HepG2 (cell line): ENCODE measurements at regions not wholly inside any gene's neighbourhood (a gene's known extent, or its start where the extent isn't known, plus 50 kb on each side); places are given as distances from the start of the nearest gene placed in this dataset.

Experiments
- ATAC-seq: fragments of 200-7000 bp; cut with Tn5 transposase; 3 replicates; pipeline ENCODE4 v1.9.1; 2020; ENCODE audit warnings: mild to moderate bottlenecking, moderate library complexity
- BruUV-seq: library from RNA; stranded (reverse); fragments of 400-500 nt; replicated peaks from 2 replicates; lab custom pipeline; 2021; lab: Mats Ljungman, UMichigan
- CTCF ChIA-PET: fragments of 300-600 bp; formaldehyde crosslinking; extraction: SDS; loops from one replicate; lab custom pipeline; 2021; ENCODE audit warnings: low total read pairs, inconsistent platforms, low intra/inter-chr PET ratio; lab: Yijun Ruan, JAX
- POLR2A ChIA-PET: fragments of 350-600 bp; sonication (Branson Sonifier 250); formaldehyde crosslinking; loops from one replicate; lab custom pipeline; 2020; ENCODE audit warnings: antibody characterized with exemption, inconsistent platforms; lab: Yijun Ruan, JAX
- DNase-seq: peaks from one replicate; pipeline ENCODE4 v3.0.0-alpha.2; 2015; ENCODE audit warnings: low spot score
- FAIRE-seq: peaks from 3 replicates; lab custom pipeline; 2011; peaks lifted over from hg19 to GRCh38; lab: Jason Lieb, UNC
- H2AFZ ChIP-seq: one replicate; pipeline ENCODE4 v1.6.1; 2011; ENCODE audit warnings: low read length, inconsistent platforms
- H3K27ac ChIP-seq: fragments of 300-600 bp; 3 replicates; pipeline ENCODE4 v1.8.0; 2011; ENCODE audit warnings: mixed run types, mild to moderate bottlenecking, mixed read lengths, low read length, inconsistent platforms; ENCODE audit not compliant: insufficient read depth; ENCODE audit errors: extremely low read length
- H3K27me3 ChIP-seq, 2 experiments: fragments of 200-600 bp in 1 of 2; 2 replicates in 1 of 2; 3 replicates in 1 of 2; pipeline versions ENCODE4 v1.6.0 to v1.8.0; 2011; ENCODE audit warnings: low read length in 2 of 2, mild to moderate bottlenecking in 2 of 2, moderate library complexity in 2 of 2, inconsistent platforms in 1 of 2; ENCODE audit not compliant: insufficient read depth in 2 of 2, control insufficient read depth in 1 of 2
- H3K36me3 ChIP-seq, 2 experiments: fragments of 200-600 bp in 1 of 2; replicated peaks in 1 of 2; 2 replicates in 1 of 2; 3 replicates in 1 of 2; pipeline versions ENCODE4 v1.5.1 to v1.8.0; 2011; ENCODE audit warnings: low read length in 2 of 2, inconsistent platforms in 1 of 2; ENCODE audit not compliant: insufficient read depth in 2 of 2, control insufficient read depth in 1 of 2
- H3K4me1 ChIP-seq: 2 replicates; pipeline ENCODE4 v1.5.1; 2012; ENCODE audit warnings: low read length, inconsistent platforms; ENCODE audit not compliant: insufficient read depth
- H3K4me2 ChIP-seq: 2 replicates; pipeline ENCODE4 v1.6.0; 2011; ENCODE audit warnings: low read depth, low read length, inconsistent platforms
- H3K4me3 ChIP-seq, 3 experiments: fragments of 200-600 bp in 1 of 3; sonication (generic), shearing (Covaris generic) in 1 of 3; replicated peaks in 1 of 3; 2 replicates each; pipeline ENCODE4 v1.5.1; 2011 to 2016; ENCODE audit warnings: low read length in 3 of 3, inconsistent platforms in 2 of 3, low read depth in 2 of 3, mild to moderate bottlenecking in 2 of 3, control low read depth in 1 of 3, mixed read lengths in 1 of 3; ENCODE audit not compliant: insufficient read depth in 1 of 3
- H3K79me2 ChIP-seq: one replicate; pipeline ENCODE4 v1.6.1; 2011; ENCODE audit warnings: low read length, inconsistent platforms; ENCODE audit not compliant: insufficient read depth
- H3K9ac ChIP-seq: 2 replicates; pipeline ENCODE4 v1.6.0; 2011; ENCODE audit warnings: mild to moderate bottlenecking, low read depth, low read length, inconsistent platforms; ENCODE audit not compliant: insufficient read depth
- H3K9me3 ChIP-seq: 2 replicates; pipeline ENCODE4 v1.5.1; 2012; ENCODE audit warnings: mild to moderate bottlenecking, low read length
- H4K20me1 ChIP-seq: 2 replicates; pipeline ENCODE4 v1.6.0; 2011; ENCODE audit warnings: inconsistent platforms, mild to moderate bottlenecking, low read length, moderate library complexity; ENCODE audit not compliant: insufficient read depth
- AGO1 ChIP-seq: fragments of 200-400 bp; formaldehyde crosslinking; IDR thresholded peaks from 2 replicates; pipeline ENCODE4 v1.6.1; 2017; ENCODE audit warnings: mild to moderate bottlenecking, low read depth, low read length, moderate library complexity; ENCODE audit not compliant: poor library complexity, severe bottlenecking
- MYC ChIP-seq: sonication (generic); formaldehyde crosslinking; IDR thresholded peaks from 2 replicates; pipeline ENCODE4 v1.9.0; 2021; ENCODE audit warnings: missing genetic modification reagents, borderline replicate concordance
- MYNN ChIP-seq: sonication (generic); formaldehyde crosslinking; IDR thresholded peaks from 2 replicates; pipeline ENCODE4 v1.4.0; 2020; ENCODE audit warnings: mild to moderate bottlenecking, low read depth, missing genetic modification reagents
- SUZ12 ChIP-seq: fragments of 150-350 bp; IDR thresholded peaks from 2 replicates; pipeline ENCODE4 v1.6.1; 2014; ENCODE audit warnings: low read depth, low read length
- YY1 ChIP-seq: IDR thresholded peaks from 2 replicates; pipeline ENCODE4 v1.6.1; 2011; ENCODE audit warnings: low read length, low read depth, moderate library complexity, mild to moderate bottlenecking; ENCODE audit not compliant: insufficient read depth, insufficient replicate concordance
- ZBTB46 ChIP-seq: sonication (generic); formaldehyde crosslinking; IDR thresholded peaks from 2 replicates; pipeline ENCODE4 v1.4.0; 2020; ENCODE audit warnings: mild to moderate bottlenecking, missing genetic modification reagents, borderline replicate concordance
- ZBTB7B ChIP-seq: sonication (generic); formaldehyde crosslinking; IDR thresholded peaks from 2 replicates; pipeline ENCODE4 v1.4.0; 2020; ENCODE audit warnings: missing genetic modification reagents
- ZNF564 ChIP-seq: sonication (generic); formaldehyde crosslinking; IDR thresholded peaks from 2 replicates; pipeline ENCODE4 v1.8.1; 2023; ENCODE audit warnings: mild to moderate bottlenecking, missing genetic modification reagents
- ZNF577 ChIP-seq: sonication (generic); formaldehyde crosslinking; IDR thresholded peaks from 2 replicates; pipeline ENCODE4 v1.4.0; 2020; ENCODE audit warnings: mild to moderate bottlenecking, low read depth, missing genetic modification reagents, borderline replicate concordance
- WGBS: methylation state at CpG from one replicate; pipeline ENCODE4 v1.1.6; 2017; ENCODE audit warnings: low lambda C conversion rate; 5-methylcytosine and 5-hydroxymethylcytosine counted together
- in situ Hi-C: cut with HindIII; loops from 2 replicates; pipeline ENCODE4 v1.10.0; 2017; ENCODE audit warnings: low pct_unique_long_range_greater_than_20kb; ENCODE audit not compliant: extremely low pct_ligation_motif_present
- intact Hi-C: fragments of 100-400 bp; cut with micrococcal nuclease; formaldehyde crosslinking; loops from one replicate; pipeline ENCODE4 v1.10.0; 2022; ENCODE audit not compliant: unreplicated experiment
- TF ChIP-seq, protein P1 (sequence below): sonication (generic); formaldehyde crosslinking; conservative IDR thresholded peaks from 2 replicates; pipeline ENCODE4 v1.4.0; 2020; ENCODE audit warnings: missing genetic modification reagents
- TF ChIP-seq, protein P2 (sequence below): sonication (generic); formaldehyde crosslinking; conservative IDR thresholded peaks from 2 replicates; pipeline ENCODE4 v1.8.0; 2022; ENCODE audit warnings: mild to moderate bottlenecking, moderate library complexity, missing genetic modification reagents
- TF ChIP-seq, protein P3 (sequence below): sonication (generic); formaldehyde crosslinking; IDR thresholded peaks from 2 replicates; pipeline ENCODE4 v1.9.0; 2021; ENCODE audit warnings: mild to moderate bottlenecking, missing genetic modification reagents

- intact Hi-C loops, result no loop called here
- CTCF ChIA-PET, result no interaction called here
- no peak overlapping the region for H3K9ac ChIP-seq
- no peaks in the 10 kb centered on the region for H3K27me3 ChIP-seq
- no peak for DNase-seq
- H3K9me3 ChIP-seq, result no peaks in the 10 kb centered on the region
- WGBS, result 0% methylated on average over 4 of the region's 4 CpGs
- H3K36me3 ChIP-seq, result no peaks in the 10 kb centered on the region
- no peak overlapping the region for H2AFZ ChIP-seq
- no TSS peak for BruUV-seq
- H3K4me1 ChIP-seq, result no peaks in the 10 kb centered on the region
- in situ Hi-C loops, result no loop called here
- no peak for ATAC-seq
- H3K4me2 ChIP-seq, result no peak overlapping the region
- POLR2A ChIA-PET, result no interaction called here
- H3K79me2 ChIP-seq, result no peaks in the 10 kb centered on the region
- no peak overlapping the region for H3K4me3 ChIP-seq
- H3K27ac ChIP-seq, result no peak overlapping the region
- no peaks in the 10 kb centered on the region for H4K20me1 ChIP-seq
- no peak for FAIRE-seq
- TF ChIP-seq, protein P1, sequence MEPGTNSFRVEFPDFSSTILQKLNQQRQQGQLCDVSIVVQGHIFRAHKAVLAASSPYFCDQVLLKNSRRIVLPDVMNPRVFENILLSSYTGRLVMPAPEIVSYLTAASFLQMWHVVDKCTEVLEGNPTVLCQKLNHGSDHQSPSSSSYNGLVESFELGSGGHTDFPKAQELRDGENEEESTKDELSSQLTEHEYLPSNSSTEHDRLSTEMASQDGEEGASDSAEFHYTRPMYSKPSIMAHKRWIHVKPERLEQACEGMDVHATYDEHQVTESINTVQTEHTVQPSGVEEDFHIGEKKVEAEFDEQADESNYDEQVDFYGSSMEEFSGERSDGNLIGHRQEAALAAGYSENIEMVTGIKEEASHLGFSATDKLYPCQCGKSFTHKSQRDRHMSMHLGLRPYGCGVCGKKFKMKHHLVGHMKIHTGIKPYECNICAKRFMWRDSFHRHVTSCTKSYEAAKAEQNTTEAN (CRISPR knock-in tag), result no peak
- TF ChIP-seq YY1 (no peak), AGO1 (no peak), MYNN (CRISPR knock-in tag) (no peak), MYC (no peak), ZBTB7B (no peak), ZNF564 (CRISPR knock-in tag) (no peak), SUZ12 (no peak), ZBTB46 (CRISPR knock-in tag) (no peak), ZNF577 (CRISPR knock-in tag) (no peak)
- TF ChIP-seq, protein P2, sequence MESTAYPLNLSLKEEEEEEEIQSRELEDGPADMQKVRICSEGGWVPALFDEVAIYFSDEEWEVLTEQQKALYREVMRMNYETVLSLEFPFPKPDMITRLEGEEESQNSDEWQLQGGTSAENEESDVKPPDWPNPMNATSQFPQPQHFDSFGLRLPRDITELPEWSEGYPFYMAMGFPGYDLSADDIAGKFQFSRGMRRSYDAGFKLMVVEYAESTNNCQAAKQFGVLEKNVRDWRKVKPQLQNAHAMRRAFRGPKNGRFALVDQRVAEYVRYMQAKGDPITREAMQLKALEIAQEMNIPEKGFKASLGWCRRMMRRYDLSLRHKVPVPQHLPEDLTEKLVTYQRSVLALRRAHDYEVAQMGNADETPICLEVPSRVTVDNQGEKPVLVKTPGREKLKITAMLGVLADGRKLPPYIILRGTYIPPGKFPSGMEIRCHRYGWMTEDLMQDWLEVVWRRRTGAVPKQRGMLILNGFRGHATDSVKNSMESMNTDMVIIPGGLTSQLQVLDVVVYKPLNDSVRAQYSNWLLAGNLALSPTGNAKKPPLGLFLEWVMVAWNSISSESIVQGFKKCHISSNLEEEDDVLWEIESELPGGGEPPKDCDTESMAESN, result no peak
- TF ChIP-seq, protein P3, sequence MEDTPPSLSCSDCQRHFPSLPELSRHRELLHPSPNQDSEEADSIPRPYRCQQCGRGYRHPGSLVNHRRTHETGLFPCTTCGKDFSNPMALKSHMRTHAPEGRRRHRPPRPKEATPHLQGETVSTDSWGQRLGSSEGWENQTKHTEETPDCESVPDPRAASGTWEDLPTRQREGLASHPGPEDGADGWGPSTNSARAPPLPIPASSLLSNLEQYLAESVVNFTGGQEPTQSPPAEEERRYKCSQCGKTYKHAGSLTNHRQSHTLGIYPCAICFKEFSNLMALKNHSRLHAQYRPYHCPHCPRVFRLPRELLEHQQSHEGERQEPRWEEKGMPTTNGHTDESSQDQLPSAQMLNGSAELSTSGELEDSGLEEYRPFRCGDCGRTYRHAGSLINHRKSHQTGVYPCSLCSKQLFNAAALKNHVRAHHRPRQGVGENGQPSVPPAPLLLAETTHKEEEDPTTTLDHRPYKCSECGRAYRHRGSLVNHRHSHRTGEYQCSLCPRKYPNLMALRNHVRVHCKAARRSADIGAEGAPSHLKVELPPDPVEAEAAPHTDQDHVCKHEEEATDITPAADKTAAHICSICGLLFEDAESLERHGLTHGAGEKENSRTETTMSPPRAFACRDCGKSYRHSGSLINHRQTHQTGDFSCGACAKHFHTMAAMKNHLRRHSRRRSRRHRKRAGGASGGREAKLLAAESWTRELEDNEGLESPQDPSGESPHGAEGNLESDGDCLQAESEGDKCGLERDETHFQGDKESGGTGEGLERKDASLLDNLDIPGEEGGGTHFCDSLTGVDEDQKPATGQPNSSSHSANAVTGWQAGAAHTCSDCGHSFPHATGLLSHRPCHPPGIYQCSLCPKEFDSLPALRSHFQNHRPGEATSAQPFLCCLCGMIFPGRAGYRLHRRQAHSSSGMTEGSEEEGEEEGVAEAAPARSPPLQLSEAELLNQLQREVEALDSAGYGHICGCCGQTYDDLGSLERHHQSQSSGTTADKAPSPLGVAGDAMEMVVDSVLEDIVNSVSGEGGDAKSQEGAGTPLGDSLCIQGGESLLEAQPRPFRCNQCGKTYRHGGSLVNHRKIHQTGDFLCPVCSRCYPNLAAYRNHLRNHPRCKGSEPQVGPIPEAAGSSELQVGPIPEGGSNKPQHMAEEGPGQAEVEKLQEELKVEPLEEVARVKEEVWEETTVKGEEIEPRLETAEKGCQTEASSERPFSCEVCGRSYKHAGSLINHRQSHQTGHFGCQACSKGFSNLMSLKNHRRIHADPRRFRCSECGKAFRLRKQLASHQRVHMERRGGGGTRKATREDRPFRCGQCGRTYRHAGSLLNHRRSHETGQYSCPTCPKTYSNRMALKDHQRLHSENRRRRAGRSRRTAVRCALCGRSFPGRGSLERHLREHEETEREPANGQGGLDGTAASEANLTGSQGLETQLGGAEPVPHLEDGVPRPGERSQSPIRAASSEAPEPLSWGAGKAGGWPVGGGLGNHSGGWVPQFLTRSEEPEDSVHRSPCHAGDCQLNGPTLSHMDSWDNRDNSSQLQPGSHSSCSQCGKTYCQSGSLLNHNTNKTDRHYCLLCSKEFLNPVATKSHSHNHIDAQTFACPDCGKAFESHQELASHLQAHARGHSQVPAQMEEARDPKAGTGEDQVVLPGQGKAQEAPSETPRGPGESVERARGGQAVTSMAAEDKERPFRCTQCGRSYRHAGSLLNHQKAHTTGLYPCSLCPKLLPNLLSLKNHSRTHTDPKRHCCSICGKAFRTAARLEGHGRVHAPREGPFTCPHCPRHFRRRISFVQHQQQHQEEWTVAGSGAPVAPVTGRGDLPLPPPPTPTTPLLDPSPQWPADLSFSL (CRISPR knock-in tag), result no peak
Observed at GRCh38 chr12:25853316-25854095, 105.0 kb upstream of the RASSF8 start.
